ENCODE measurements at regions not wholly inside any gene's neighbourhood (a gene's known extent, or its start where the extent isn't known, plus 50 kb on each side); places are given as distances from the start of the nearest gene placed in this dataset.

DNA sequence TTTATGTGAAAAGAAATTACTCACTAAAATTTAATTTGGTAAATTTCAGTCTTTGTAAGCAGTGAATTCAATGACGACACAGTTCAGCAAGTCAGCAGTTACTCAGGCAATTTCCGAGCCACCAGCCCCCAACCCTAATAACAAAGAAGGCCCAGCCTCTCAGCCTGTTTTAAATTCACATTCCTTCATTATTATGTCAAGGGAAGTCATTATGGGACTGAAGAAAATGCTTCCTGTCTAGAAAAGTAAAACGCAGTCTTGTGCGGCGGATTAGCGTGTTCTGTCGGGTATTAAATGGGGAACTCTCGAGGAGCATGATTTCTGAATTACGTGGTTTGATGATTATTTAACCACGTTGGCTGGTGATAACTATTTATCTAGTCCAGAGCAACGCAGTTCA is 177.6 kb downstream of the AIPL1 start:
- TF ChIP-seq, protein P1, sequence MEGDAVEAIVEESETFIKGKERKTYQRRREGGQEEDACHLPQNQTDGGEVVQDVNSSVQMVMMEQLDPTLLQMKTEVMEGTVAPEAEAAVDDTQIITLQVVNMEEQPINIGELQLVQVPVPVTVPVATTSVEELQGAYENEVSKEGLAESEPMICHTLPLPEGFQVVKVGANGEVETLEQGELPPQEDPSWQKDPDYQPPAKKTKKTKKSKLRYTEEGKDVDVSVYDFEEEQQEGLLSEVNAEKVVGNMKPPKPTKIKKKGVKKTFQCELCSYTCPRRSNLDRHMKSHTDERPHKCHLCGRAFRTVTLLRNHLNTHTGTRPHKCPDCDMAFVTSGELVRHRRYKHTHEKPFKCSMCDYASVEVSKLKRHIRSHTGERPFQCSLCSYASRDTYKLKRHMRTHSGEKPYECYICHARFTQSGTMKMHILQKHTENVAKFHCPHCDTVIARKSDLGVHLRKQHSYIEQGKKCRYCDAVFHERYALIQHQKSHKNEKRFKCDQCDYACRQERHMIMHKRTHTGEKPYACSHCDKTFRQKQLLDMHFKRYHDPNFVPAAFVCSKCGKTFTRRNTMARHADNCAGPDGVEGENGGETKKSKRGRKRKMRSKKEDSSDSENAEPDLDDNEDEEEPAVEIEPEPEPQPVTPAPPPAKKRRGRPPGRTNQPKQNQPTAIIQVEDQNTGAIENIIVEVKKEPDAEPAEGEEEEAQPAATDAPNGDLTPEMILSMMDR (IDR thresholded peaks at IDR 0.05), result no peak
- TF ChIP-seq POLR2A (IDR thresholded peaks at IDR 0.05), result no peak

All from suprapubic skin (tissue), 3 donors.